ENCODE measurements at regions not wholly inside any gene's neighbourhood (a gene's known extent, or its start where the extent isn't known, plus 50 kb on each side); places are given as distances from the start of the nearest gene placed in this dataset.

DNA sequence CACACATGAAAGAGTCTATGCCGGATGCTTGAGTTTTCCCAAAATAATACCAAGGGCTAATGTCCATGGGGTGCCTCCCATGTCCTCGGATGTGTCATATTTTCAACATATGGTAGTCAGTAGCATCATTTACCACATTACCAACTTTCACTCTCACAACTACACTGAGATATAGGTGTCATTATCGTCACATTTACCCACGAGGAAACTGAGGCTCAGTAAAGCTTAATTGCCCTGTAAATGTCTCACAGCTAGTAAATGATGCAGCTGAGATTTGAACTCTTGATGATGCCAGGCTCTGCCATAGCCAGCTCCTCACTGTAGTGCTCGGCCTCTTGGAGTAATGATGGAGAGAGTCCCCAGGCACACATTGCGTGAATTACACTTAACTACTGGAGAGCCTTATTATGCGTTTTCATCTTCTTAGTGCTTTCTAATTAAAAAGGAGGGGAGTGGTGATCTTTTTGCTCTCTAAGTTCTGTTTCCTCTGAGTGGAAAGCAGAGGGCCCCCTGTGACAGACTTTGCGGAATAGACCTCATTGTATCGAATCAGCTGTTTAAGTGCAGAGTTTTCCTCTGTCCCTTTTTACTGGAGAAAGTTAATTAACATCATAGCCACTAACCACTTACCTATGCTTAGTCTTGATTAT, 142.0 kb upstream of the SLCO3A1 start:
- Mint-ChIP-seq H3K27ac (no peak overlapping the region), H3K4me3 (no peak overlapping the region), H3K9me3 (peaks cover 0 to 3% (median 0%) of the 10 kb centered on the region in 6 donors), H3K4me1 (peaks cover 22 to 26% of the 10 kb centered on the region in 2 donors), H3K27me3 (ENCODE audit: low read depth in 3 of 3) (peaks cover 2 to 13% (median 3%) of the 10 kb centered on the region in 3 donors), H3K36me3 (no peaks in the 10 kb centered on the region)
- no peak for DNase-seq

- peaks cover 16 to 18% of the 10 kb centered on the region in 2 donors for H3K4me1 Mint-ChIP-seq
- H3K9me3 Mint-ChIP-seq, result peaks cover 0 to 3% (median 0%) of the 10 kb centered on the region in 6 donors
- H3K27me3 Mint-ChIP-seq (ENCODE audit: low read depth in 3 of 3), result peaks cover 2 to 12% (median 2%) of the 10 kb centered on the region in 3 donors
- DNase-seq, result no peak
- no peaks in the 10 kb centered on the region for H3K36me3 Mint-ChIP-seq
- no peak overlapping the region for H3K4me3 Mint-ChIP-seq
- no peak overlapping the region for H3K27ac Mint-ChIP-seq
Observed at GRCh38 chr15:91712286-91712685, 141.2 kb upstream of the SLCO3A1 start.

GRCh38 chr15:91716536-91716935, 137.0 kb upstream of the SLCO3A1 start:
- Mint-ChIP-seq H3K36me3 (no peaks in the 10 kb centered on the region), H3K4me3 (no peak overlapping the region), H3K27me3 (ENCODE audit: low read depth in 3 of 3) (peaks cover 2 to 15% (median 5%) of the 10 kb centered on the region in 3 donors), H3K4me1 (no peaks in the 10 kb centered on the region), H3K9me3 (peaks cover 0 to 2% (median 0%) of the 10 kb centered on the region in 6 donors), H3K27ac (no peak overlapping the region)
- no peak for DNase-seq

GRCh38 chr15:91717811-91718210, 135.7 kb upstream of the SLCO3A1 start:
- DNase-seq, result no peak
- H3K9me3 Mint-ChIP-seq, result peaks cover 0 to 2% (median 0%) of the 10 kb centered on the region in 6 donors
- H3K4me1 Mint-ChIP-seq, result no peaks in the 10 kb centered on the region
- H3K36me3 Mint-ChIP-seq, result no peaks in the 10 kb centered on the region
- peaks cover 2 to 13% (median 5%) of the 10 kb centered on the region in 3 donors for H3K27me3 Mint-ChIP-seq (ENCODE audit: low read depth in 3 of 3)
- H3K4me3 Mint-ChIP-seq, result no peak overlapping the region
- no peak overlapping the region for H3K27ac Mint-ChIP-seq

GRCh38 chr15:91723959-91724358, 129.5 kb upstream of the SLCO3A1 start:
- H3K36me3 Mint-ChIP-seq, result no peaks in the 10 kb centered on the region
- no peak overlapping the region for H3K27ac Mint-ChIP-seq
- H3K27me3 Mint-ChIP-seq (ENCODE audit: low read depth in 3 of 3), result peaks cover 6 to 8% (median 7%) of the 10 kb centered on the region in 3 donors
- H3K4me3 Mint-ChIP-seq, result no peak overlapping the region
- no peaks in the 10 kb centered on the region for H3K4me1 Mint-ChIP-seq
- DNase-seq, result no peak
- H3K9me3 Mint-ChIP-seq, result no peaks in the 10 kb centered on the region

DNA sequence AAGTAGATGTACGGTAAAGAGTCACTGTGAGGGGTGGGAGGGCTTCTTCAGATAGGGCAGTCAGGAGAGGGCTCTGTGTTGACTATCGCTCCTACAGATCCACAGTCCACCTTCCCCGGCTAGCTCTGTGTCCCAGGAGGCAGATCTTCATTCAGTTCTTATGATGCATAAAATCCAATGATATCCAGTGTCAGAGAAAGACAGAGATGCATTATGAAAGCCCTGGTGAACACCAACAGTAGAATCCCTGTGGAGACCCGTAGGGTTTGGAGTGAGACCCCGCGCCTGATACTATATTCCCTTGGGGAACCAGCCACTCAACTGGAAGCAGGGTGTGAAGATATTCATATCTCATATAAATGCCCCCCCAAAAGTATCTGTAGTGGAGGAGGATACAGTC, 119.8 kb upstream of the SLCO3A1 start:
- no peaks in the 10 kb centered on the region for H3K36me3 Mint-ChIP-seq
- H3K27me3 Mint-ChIP-seq (ENCODE audit: low read depth in 3 of 3), result peaks cover 2 to 16% (median 13%) of the 10 kb centered on the region in 3 donors
- H3K9me3 Mint-ChIP-seq, result no peaks in the 10 kb centered on the region
- H3K27ac Mint-ChIP-seq, result no peak overlapping the region
- no peaks in the 10 kb centered on the region for H3K4me1 Mint-ChIP-seq
- no peak for DNase-seq
- no peak overlapping the region for H3K4me3 Mint-ChIP-seq

DNA sequence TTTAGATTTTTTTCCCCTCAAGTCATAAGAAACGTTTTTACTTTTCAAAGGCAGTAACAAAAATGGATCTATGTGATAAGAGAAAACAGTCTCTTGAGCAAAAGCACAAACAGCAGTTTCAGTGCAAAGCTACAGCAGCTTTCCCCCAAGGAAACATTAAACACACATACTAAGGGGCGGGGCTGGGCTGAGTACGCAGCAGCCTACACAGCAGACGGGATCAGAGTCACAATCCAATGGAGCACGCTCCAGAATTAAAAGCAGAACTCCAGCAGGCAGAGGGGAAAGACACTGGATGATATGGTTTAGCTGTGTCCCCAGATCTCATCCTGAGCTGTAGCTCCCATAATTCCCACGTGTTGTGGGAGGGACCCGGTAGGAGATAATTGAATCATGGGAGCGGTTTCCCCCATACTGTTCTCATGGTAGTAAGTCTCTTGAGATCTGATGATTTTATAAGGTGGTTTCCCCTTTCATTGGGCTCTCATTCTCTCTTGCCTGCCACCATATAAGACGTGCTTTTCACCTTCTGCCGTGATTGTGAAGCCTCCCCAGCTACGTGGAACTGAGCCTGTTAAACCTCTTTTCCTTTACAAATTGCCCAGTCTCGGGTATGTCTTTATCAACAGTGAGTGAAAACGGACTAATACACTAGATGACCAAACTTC, 116.2 kb upstream of the SLCO3A1 start:
- Mint-ChIP-seq H3K27me3 (ENCODE audit: low read depth in 3 of 3) (peaks cover 0 to 18% (median 8%) of the 10 kb centered on the region in 3 donors), H3K36me3 (no peaks in the 10 kb centered on the region), H3K4me1 (no peaks in the 10 kb centered on the region), H3K4me3 (no peak overlapping the region), H3K9me3 (no peaks in the 10 kb centered on the region), H3K27ac (no peak overlapping the region)
- no peak for DNase-seq

DNA sequence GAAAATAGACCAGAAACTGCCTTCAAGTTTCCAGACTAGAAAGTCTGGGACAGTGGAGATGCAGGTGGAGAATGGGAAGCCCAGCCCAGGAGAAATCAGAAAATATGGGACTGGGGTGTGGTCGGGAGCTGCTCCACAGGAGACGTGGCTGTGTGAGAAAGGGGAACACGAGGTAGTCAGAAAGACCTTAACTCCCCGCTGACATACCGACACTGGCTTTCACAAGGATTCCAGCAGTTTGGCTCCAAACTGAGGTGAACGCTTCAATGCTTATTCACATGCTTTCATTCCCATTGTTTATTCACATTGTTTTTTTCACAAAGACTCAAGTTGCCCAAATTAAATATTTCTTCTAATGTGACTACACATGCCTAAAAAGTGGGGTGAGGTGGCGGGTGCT, 111.5 kb upstream of the SLCO3A1 start:
- Mint-ChIP-seq H3K4me3 (no peak overlapping the region), H3K9me3 (no peaks in the 10 kb centered on the region), H3K27me3 (ENCODE audit: low read depth in 3 of 3) (peaks cover 0 to 20% (median 4%) of the 10 kb centered on the region in 3 donors), H3K36me3 (no peaks in the 10 kb centered on the region), H3K4me1 (no peaks in the 10 kb centered on the region), H3K27ac (no peak overlapping the region)
- DNase-seq, result no peak

DNA sequence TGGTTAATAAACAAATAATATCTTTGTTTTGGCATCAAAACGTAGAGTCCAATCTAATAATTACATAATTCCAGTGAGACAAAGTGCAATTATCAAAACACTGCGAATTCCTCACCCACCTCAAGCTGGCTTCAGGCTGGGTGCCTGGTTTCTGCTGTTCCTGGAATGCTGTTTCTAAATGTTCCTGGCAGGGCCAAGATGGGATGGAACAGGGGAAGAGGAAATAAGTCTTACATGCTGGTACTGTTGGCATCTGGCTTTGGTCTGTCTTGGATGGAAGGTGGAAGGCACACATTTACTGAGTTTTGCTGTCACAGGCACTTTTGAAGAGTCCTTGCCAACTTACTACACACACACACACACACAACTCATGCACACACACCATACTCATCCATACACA, 101.9 kb upstream of the SLCO3A1 start:
- Mint-ChIP-seq H3K36me3 (no peaks in the 10 kb centered on the region), H3K4me3 (no peak overlapping the region)

DNA sequence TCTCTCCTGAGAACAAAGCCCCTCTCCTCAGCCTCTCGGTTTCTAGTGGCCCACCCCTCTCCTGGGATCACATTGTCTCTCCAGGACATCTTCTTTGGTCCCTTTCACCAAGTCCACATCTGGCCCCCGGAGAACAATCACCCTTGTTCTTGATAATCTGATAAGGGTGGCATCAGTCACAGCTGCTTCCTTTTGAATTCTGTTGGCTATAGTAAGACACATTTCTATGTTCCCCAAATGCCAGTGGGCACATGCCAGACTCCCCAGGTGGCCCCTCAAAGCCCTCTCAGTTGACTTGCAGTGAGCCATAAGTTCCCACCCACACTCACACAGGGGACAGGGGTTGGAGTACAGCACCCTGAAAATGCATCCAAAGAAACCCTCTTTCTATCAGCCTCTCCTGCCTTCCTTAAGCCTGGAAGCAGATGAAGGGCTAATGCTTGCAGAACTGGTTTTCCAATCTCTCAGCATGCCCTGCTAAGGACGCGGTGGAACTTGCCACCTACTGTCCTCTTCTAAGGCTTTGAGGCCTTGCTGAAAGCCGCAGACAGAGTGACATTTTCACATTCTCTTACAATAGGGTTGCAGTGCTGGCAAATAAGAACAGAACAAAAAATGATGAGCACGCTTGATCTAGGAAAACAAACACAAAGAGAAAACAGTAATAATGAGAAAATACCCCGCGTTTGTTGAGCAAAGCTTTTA, 101.3 kb upstream of the SLCO3A1 start:
- Mint-ChIP-seq H3K9me3 (peaks cover 0 to 6% (median 0%) of the 10 kb centered on the region in 6 donors), H3K36me3 (no peaks in the 10 kb centered on the region), H3K27ac (no peak overlapping the region), H3K27me3 (ENCODE audit: low read depth in 3 of 3) (peaks cover 2 to 20% (median 6%) of the 10 kb centered on the region in 3 donors), H3K4me3 (no peak overlapping the region), H3K4me1 (no peaks in the 10 kb centered on the region)
- no peak for DNase-seq

More for the DNA sequence above, 101.9 kb upstream of the SLCO3A1 start:
- Mint-ChIP-seq H3K27ac (peak overlapping the region in 1 of 6 donors; percentile 6), H3K27me3 (ENCODE audit: low read depth in 3 of 3) (peaks cover 2 to 20% (median 6%) of the 10 kb centered on the region in 3 donors), H3K4me1 (no peaks in the 10 kb centered on the region), H3K9me3 (peaks cover 0 to 6% (median 0%) of the 10 kb centered on the region in 6 donors)
- DNase-seq, result no peak

DNA sequence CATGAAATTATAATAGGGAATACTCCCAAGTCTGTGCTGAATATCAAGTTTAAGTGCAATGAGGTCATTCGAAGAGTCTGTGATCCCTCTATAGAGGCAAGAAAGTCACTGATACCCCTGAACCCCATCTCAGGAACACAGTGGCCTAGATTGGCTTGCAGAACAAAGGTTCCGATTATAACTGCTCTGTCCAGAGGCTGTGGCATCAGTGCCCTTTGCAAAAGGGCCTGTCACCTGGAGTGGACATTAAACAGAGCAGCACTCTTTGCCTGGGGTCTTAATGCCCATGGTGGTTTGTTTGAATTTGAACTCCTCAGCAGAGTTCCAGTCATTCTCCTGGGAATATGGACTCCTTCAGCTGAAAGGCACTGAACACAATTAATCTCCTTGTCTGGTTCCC, 93.9 kb upstream of the SLCO3A1 start:
- H3K4me3 Mint-ChIP-seq, result no peak overlapping the region
- no peak for DNase-seq
- peaks cover 0 to 9% (median 5%) of the 10 kb centered on the region in 3 donors for H3K27me3 Mint-ChIP-seq (ENCODE audit: low read depth in 3 of 3)
- H3K4me1 Mint-ChIP-seq, result no peaks in the 10 kb centered on the region
- peaks cover 0 to 3% (median 0%) of the 10 kb centered on the region in 6 donors for H3K9me3 Mint-ChIP-seq
- no peaks in the 10 kb centered on the region for H3K36me3 Mint-ChIP-seq
- no peak overlapping the region for H3K27ac Mint-ChIP-seq

DNA sequence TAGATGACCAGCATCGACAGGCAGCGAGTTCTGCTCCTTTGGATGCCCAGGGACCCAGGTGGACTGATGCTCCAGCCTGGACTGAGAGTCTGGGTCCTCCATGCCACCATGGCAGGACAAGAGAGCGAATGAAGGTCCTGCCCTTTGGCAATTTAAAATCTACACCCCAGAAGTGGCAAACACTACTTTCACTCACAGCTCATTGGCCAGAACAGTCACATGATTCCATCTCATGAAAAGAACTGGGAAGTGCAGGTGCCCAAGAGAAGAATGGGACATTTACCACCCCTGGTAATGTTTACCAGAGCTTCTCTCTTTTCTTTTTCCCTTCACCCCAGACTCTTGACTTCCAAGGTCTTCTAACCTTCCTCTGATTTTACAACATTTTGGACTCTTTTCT, 87.8 kb upstream of the SLCO3A1 start:
- DNase-seq, result no peak
- H3K27ac Mint-ChIP-seq, result no peak overlapping the region

DNA sequence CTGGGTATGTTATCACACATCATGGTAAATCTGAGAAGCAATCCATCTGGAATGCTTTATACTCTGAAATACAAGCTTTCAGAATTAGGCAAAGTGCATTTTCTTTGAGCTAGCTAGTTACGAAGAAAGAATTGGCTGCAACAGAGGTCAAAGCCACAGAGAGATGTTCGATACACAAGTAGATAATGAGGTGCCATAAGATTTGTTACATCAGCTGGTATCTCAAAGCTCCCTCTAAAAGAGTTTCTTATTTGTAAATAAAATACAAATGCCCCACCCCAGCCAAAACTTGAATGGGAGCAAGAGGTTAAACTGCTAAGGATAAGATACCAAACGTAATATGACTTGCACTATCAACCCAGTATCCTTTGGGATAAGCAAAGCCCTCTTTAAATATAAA, 84.0 kb upstream of the SLCO3A1 start:
- DNase-seq, result no peak
- Mint-ChIP-seq H3K36me3 (no peaks in the 10 kb centered on the region), H3K27ac (no peak overlapping the region), H3K9me3 (no peaks in the 10 kb centered on the region), H3K27me3 (ENCODE audit: low read depth in 3 of 3) (peaks cover 0 to 3% (median 2%) of the 10 kb centered on the region in 3 donors), H3K4me3 (no peak overlapping the region), H3K4me1 (no peaks in the 10 kb centered on the region)

More for the DNA sequence above, 87.8 kb upstream of the SLCO3A1 start:
- no peak overlapping the region for H3K4me3 Mint-ChIP-seq
- no peaks in the 10 kb centered on the region for H3K4me1 Mint-ChIP-seq
- no peaks in the 10 kb centered on the region for H3K36me3 Mint-ChIP-seq
- peaks cover 0 to 3% (median 2%) of the 10 kb centered on the region in 3 donors for H3K27me3 Mint-ChIP-seq (ENCODE audit: low read depth in 3 of 3)
- no peaks in the 10 kb centered on the region for H3K9me3 Mint-ChIP-seq

GRCh38 chr15:91769894-91770293, 83.6 kb upstream of the SLCO3A1 start:
- DNase-seq, result no peak
- Mint-ChIP-seq H3K36me3 (no peaks in the 10 kb centered on the region), H3K4me1 (no peaks in the 10 kb centered on the region), H3K4me3 (no peak overlapping the region), H3K27me3 (ENCODE audit: low read depth in 3 of 3) (peaks cover 0 to 4% (median 2%) of the 10 kb centered on the region in 3 donors), H3K27ac (no peak overlapping the region), H3K9me3 (no peaks in the 10 kb centered on the region)
